ENCODE measurements at regions not wholly inside any gene's neighbourhood (a gene's known extent, or its start where the extent isn't known, plus 50 kb on each side); places are given as distances from the start of the nearest gene placed in this dataset.

GRCh38 chr6:40274058-40274457 is 313.1 kb downstream of the LRFN2 start:
- Mint-ChIP-seq H3K4me1 (no peaks in the 10 kb centered on the region), H3K9me3 (ENCODE audit: low read depth) (no peaks in the 10 kb centered on the region), H3K27me3 (peaks cover 6% of the 10 kb centered on the region), H3K27ac (no peak overlapping the region), H3K36me3 (no peaks in the 10 kb centered on the region), H3K4me3 (no peak overlapping the region)
- no peak for DNase-seq
- CTCF ChIA-PET = no interaction called here
- ATAC-seq = no peak

GRCh38 chr6:40268614-40269013 is 318.6 kb downstream of the LRFN2 start:
- Mint-ChIP-seq H3K9me3 (ENCODE audit: low read depth) (no peaks in the 10 kb centered on the region), H3K4me1 (no peaks in the 10 kb centered on the region), H3K36me3 (no peaks in the 10 kb centered on the region)

GRCh38 chr6:40268166-40268565 is 319.0 kb downstream of the LRFN2 start:
- Mint-ChIP-seq H3K36me3 (no peaks in the 10 kb centered on the region), H3K4me1 (no peaks in the 10 kb centered on the region), H3K27me3 (peaks cover 8% of the 10 kb centered on the region), H3K4me3 (no peak overlapping the region), H3K27ac (no peak overlapping the region), H3K9me3 (ENCODE audit: low read depth) (no peaks in the 10 kb centered on the region)
- ATAC-seq (no peak), DNase-seq (no peak)
- CTCF ChIA-PET = no interaction called here

More at GRCh38 chr6:40268614-40269013, 318.6 kb downstream of the LRFN2 start:
- Mint-ChIP-seq H3K27ac (no peak overlapping the region), H3K27me3 (peaks cover 8% of the 10 kb centered on the region), H3K4me3 (no peak overlapping the region)
- CTCF ChIA-PET = no interaction called here
- ATAC-seq = no peak
- DNase-seq = no peak

DNA sequence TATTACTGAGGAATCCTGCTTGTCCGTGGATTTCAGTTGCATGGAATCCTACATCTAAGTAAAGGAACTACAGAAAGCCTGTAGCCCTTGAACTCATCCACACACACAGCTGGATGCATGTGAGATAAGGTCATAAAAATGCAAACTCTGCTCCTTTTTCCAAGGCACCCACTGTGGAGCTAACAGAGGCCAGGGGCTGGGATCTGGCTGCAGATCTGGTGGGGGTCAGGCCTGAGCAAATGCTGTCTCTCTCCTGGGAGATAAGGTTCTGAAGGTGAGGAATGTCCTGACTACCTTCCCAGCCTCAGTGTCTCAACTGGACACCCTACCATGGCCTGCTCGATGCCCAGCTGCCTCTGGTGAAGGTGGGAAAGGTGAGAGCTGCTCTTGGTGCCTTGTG is 321.5 kb downstream of the LRFN2 start:
- CTCF ChIA-PET = no interaction called here
- no peak overlapping the region for H3K27ac Mint-ChIP-seq
- no peaks in the 10 kb centered on the region for H3K36me3 Mint-ChIP-seq
- no peaks in the 10 kb centered on the region for H3K9me3 Mint-ChIP-seq (ENCODE audit: low read depth)
- no peaks in the 10 kb centered on the region for H3K4me1 Mint-ChIP-seq
- ATAC-seq (no peak), DNase-seq (no peak)
- no peak overlapping the region for H3K4me3 Mint-ChIP-seq
- H3K27me3 Mint-ChIP-seq = peaks cover 2% of the 10 kb centered on the region

GRCh38 chr6:40263970-40264369 is 323.2 kb downstream of the LRFN2 start:
- no peak overlapping the region for H3K27ac Mint-ChIP-seq
- H3K4me3 Mint-ChIP-seq = no peak overlapping the region
- DNase-seq = no peak
- H3K4me1 Mint-ChIP-seq = no peaks in the 10 kb centered on the region
- CTCF ChIA-PET = no interaction called here
- no peaks in the 10 kb centered on the region for H3K36me3 Mint-ChIP-seq
- ATAC-seq = no peak
- H3K27me3 Mint-ChIP-seq = peaks cover 2% of the 10 kb centered on the region
- peaks cover 2% of the 10 kb centered on the region for H3K9me3 Mint-ChIP-seq (ENCODE audit: low read depth)

DNA sequence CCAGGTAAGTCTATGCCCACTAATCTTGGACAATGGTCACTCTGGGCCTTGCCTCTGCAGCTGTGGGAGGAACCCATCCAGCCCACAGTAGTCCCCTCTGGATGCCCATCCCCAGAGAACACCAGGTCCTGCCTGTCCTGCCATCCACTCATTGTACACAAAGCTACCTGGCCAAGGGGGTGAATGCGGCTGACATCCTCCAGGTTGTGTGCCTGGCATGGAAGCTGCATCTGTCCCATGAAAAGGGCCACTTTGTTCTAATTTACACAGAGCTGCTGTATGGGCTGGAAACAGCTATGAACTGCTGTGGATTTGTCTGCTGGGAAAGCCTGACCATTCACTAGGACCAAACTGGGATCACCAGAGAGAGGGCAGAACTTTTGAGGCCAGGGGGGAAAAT is 324.8 kb downstream of the LRFN2 start:
- Mint-ChIP-seq H3K27me3 (peaks cover 4% of the 10 kb centered on the region), H3K9me3 (ENCODE audit: low read depth) (peaks cover 2% of the 10 kb centered on the region), H3K4me1 (no peaks in the 10 kb centered on the region), H3K36me3 (no peaks in the 10 kb centered on the region), H3K4me3 (no peak overlapping the region), H3K27ac (no peak overlapping the region)
- DNase-seq (no peak), ATAC-seq (no peak)
- CTCF ChIA-PET = no interaction called here

DNA sequence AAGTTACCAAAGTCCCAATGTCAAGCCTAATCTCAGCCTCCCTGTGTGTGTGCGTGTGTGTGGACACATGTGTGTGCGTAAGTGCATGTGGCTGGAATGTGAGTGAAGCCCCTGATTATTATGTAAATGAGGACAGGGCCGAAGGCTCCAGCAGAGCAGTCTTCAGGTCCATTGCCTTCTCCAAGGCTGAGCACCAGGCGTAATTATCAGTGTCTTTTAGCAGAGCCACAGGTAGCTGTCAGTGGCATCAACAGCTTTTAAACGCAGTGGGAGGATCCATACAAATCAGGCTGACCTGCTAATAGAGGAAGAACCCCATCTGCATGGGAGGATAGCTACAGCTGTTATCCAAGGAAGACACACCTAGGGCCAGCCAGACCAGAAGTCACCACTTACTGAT is 324.3 kb upstream of the MOCS1 start:
- ATAC-seq (no peak), DNase-seq (no peak)
- H3K4me3 Mint-ChIP-seq = no peak overlapping the region
- H3K9me3 Mint-ChIP-seq (ENCODE audit: low read depth) = peaks cover 2% of the 10 kb centered on the region
- CTCF ChIA-PET = no interaction called here
- H3K27me3 Mint-ChIP-seq = peaks cover 2% of the 10 kb centered on the region
- H3K4me1 Mint-ChIP-seq = no peaks in the 10 kb centered on the region
- no peaks in the 10 kb centered on the region for H3K36me3 Mint-ChIP-seq
- H3K27ac Mint-ChIP-seq = no peak overlapping the region

- DNase-seq (no peak), ATAC-seq (no peak)
- Mint-ChIP-seq H3K4me3 (no peak overlapping the region), H3K27me3 (peaks cover 2% of the 10 kb centered on the region), H3K27ac (no peak overlapping the region), H3K9me3 (ENCODE audit: low read depth) (peaks cover 2% of the 10 kb centered on the region), H3K36me3 (no peaks in the 10 kb centered on the region), H3K4me1 (no peaks in the 10 kb centered on the region)
- CTCF ChIA-PET = no interaction called here
Measured at GRCh38 chr6:40256831-40257230, 322.6 kb upstream of the MOCS1 start.

DNA sequence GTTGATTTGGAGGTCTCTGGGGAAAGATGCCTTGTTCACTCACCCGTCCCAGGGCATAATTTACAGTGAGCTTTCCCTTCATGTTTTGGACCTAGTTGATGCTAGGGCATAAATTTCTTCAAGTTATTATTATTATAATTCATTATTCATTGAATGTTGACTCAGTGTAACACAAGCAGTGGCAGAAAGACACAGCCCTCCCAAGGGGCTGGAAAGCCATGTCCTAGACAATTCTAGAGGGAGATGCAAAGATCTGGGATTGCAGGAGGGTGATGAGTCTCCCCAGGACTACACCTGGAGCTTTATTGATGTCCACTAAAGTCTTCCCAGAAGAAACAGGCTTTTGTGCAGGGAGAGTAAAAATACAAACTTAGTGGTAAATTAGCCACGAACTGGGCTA is 322.0 kb upstream of the MOCS1 start:
- peaks cover 2% of the 10 kb centered on the region for H3K9me3 Mint-ChIP-seq (ENCODE audit: low read depth)
- H3K27me3 Mint-ChIP-seq = peaks cover 2% of the 10 kb centered on the region
- H3K36me3 Mint-ChIP-seq = no peaks in the 10 kb centered on the region
- H3K27ac Mint-ChIP-seq = no peak overlapping the region
- no peaks in the 10 kb centered on the region for H3K4me1 Mint-ChIP-seq
- DNase-seq = no peak
- no peak overlapping the region for H3K4me3 Mint-ChIP-seq
- CTCF ChIA-PET = no interaction called here
- no peak for ATAC-seq

GRCh38 chr6:40253420-40253819 is 319.2 kb upstream of the MOCS1 start:
- DNase-seq = no peak
- CTCF ChIA-PET = no interaction called here
- Mint-ChIP-seq H3K9me3 (ENCODE audit: low read depth) (no peaks in the 10 kb centered on the region), H3K4me3 (no peak overlapping the region), H3K27ac (no peak overlapping the region), H3K4me1 (no peaks in the 10 kb centered on the region), H3K36me3 (no peaks in the 10 kb centered on the region), H3K27me3 (peaks cover 2% of the 10 kb centered on the region)
- ATAC-seq = no peak

- H3K4me3 Mint-ChIP-seq = no peak overlapping the region
- peaks cover 2% of the 10 kb centered on the region for H3K27me3 Mint-ChIP-seq
- ATAC-seq (no peak), DNase-seq (no peak)
- no peaks in the 10 kb centered on the region for H3K4me1 Mint-ChIP-seq
- CTCF ChIA-PET = no interaction called here
- H3K9me3 Mint-ChIP-seq (ENCODE audit: low read depth) = no peaks in the 10 kb centered on the region
- no peak overlapping the region for H3K27ac Mint-ChIP-seq
- H3K36me3 Mint-ChIP-seq = no peaks in the 10 kb centered on the region
Measured at GRCh38 chr6:40252531-40253258, 318.4 kb upstream of the MOCS1 start.

- no peaks in the 10 kb centered on the region for H3K27me3 Mint-ChIP-seq
- H3K4me3 Mint-ChIP-seq = no peak overlapping the region
- DNase-seq (no peak), ATAC-seq (no peak)
- H3K9me3 Mint-ChIP-seq (ENCODE audit: low read depth) = no peaks in the 10 kb centered on the region
- no peak overlapping the region for H3K27ac Mint-ChIP-seq
- CTCF ChIA-PET = no interaction called here
- no peaks in the 10 kb centered on the region for H3K36me3 Mint-ChIP-seq
- H3K4me1 Mint-ChIP-seq = no peaks in the 10 kb centered on the region
Measured at GRCh38 chr6:40251637-40252300, 317.5 kb upstream of the MOCS1 start.

DNA sequence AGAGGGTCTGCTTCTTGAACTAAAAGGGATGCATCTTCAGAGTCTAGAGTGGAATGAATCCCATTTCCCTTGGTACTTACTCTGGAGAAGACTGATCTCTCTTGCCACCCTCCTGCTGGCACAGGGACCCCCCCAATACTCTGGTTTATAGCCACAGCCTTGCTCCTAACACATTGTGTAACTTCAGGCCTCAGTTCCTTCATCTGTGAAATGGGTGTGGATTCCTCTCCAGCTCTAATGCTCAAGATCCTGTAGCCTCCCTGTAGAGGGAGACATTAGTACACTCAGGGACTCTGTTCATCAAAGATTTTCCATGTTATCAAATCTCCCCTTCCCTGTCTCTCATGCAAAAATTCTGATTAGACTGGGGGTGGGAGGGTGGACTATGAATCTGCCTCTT is 315.7 kb upstream of the MOCS1 start:
- ATAC-seq (no peak), DNase-seq (no peak)
- no peak overlapping the region for H3K4me3 Mint-ChIP-seq
- no peaks in the 10 kb centered on the region for H3K4me1 Mint-ChIP-seq
- no peaks in the 10 kb centered on the region for H3K9me3 Mint-ChIP-seq (ENCODE audit: low read depth)
- H3K27ac Mint-ChIP-seq = no peak overlapping the region
- no peaks in the 10 kb centered on the region for H3K36me3 Mint-ChIP-seq
- no peaks in the 10 kb centered on the region for H3K27me3 Mint-ChIP-seq
- CTCF ChIA-PET = no interaction called here

- Mint-ChIP-seq H3K27ac (no peak overlapping the region), H3K9me3 (ENCODE audit: low read depth) (no peaks in the 10 kb centered on the region), H3K36me3 (no peaks in the 10 kb centered on the region), H3K27me3 (no peaks in the 10 kb centered on the region), H3K4me3 (no peak overlapping the region), H3K4me1 (no peaks in the 10 kb centered on the region)
- ATAC-seq (no peak), DNase-seq (no peak)
- CTCF ChIA-PET = no interaction called here
Measured at GRCh38 chr6:40247516-40248115, 313.4 kb upstream of the MOCS1 start.

Data from activated CD8-positive, alpha-beta memory T cell treated with anti-CD3 and anti-CD28 coated beads, Interleukin-2, amount 10 ng/mL, durations not matched to agents 7 days and 5 days (primary cell).